ENCODE measurements at regions not wholly inside any gene's neighbourhood (a gene's known extent, or its start where the extent isn't known, plus 50 kb on each side); places are given as distances from the start of the nearest gene placed in this dataset.
"Not testable (repeated sequence)": the region's sequence is repeated elsewhere in the genome, so short reads cannot be mapped to it uniquely, and the experiment has no call there.

DNA sequence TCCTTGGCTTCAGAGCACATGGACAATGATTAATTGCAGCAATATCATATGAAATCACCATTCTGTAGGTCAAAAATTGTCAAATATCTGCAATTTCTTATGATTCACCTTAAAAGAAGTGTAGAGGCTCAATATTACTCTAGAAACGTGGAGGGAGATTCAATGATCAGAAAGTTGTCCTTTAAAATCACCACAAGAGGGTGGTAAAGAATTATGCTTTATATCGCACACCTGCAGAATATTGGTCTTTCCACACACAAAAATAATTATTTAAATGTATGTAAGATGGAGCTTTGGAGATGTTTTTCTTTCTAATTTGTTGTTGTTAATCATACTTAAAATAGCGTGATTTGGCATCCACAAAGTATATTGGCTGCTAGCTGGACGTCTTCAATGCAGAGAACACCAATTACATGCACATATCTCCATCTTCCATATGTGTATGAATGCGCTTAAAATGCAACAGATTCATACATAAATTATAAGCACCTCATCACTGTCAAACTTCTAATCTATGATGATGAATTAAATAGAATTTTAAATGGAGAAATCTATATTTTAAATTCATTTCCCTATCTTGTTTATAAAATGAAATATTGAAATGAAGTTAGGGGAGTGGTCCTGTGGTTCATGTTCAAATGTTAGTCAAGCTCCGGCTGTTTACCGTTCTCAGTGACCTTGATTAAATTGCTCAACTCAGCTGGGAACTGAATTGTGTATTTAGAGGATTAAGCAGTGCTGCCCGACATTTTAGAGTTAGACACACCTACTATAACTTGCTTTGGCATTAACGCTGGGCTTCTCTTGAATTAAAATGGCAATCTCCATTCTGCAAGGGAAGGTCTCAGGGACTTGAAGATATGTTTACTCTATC is 153.5 kb upstream of the CHL1 start:
- BruUV-seq (replicated peaks); CTCF ChIA-PET (ENCODE audit: low intra/inter-chr PET ratio); in situ Hi-C loops (cut with MboI); H3K4me1 ChIP-seq (replicated peaks in 1 of 2; ENCODE audit: control insufficient read depth in 2 of 2, insufficient read depth in 2 of 2, low read length in 2 of 2); H3K9me1 ChIP-seq (ENCODE audit: control insufficient read depth, insufficient read depth, low read length); H3K9ac ChIP-seq (ENCODE audit: insufficient read depth in 1 of 2, low read depth in 2 of 2, low read length in 2 of 2); FAIRE-seq; H3K36me3 ChIP-seq (ENCODE audit: control insufficient read depth, insufficient read depth, low read length); H3K79me2 ChIP-seq (ENCODE audit: control insufficient read depth, insufficient read depth, low read length); H3K9me3 ChIP-seq (replicated peaks; ENCODE audit: control insufficient read depth, insufficient read depth, low read depth, low read length); H3K4me3 ChIP-seq; H2AFZ ChIP-seq (ENCODE audit: low read depth, low read length); H3K4me2 ChIP-seq (ENCODE audit: insufficient read depth, low read length); ATAC-seq; POLR2A ChIA-PET; DNase-seq (ENCODE audit: extremely low read depth in 1 of 4, low spot score in 3 of 4); H3K27ac ChIP-seq (ENCODE audit: extremely low read depth, low read depth, low read length); intact Hi-C loops (cut with micrococcal nuclease); H3K27me3 ChIP-seq (ENCODE audit: control insufficient read depth in 2 of 2, insufficient read depth in 2 of 2, low read length in 2 of 2); H4K20me1 ChIP-seq (replicated peaks; ENCODE audit: control insufficient read depth, insufficient read depth, low read length): not testable (repeated sequence)
- peak; percentile 35 to 46 for TF ChIP-seq RAD21 (CRISPR knock-in tag; conservative IDR thresholded peaks at IDR 0.05 in 1 of 2, IDR thresholded peaks at IDR 0.05 in 1 of 2)
- under 1% methylated on average over 9 of the region's 9 CpGs for WGBS (ENCODE audit: insufficient coverage, low coverage, missing lambda C conversion rate)

DNA sequence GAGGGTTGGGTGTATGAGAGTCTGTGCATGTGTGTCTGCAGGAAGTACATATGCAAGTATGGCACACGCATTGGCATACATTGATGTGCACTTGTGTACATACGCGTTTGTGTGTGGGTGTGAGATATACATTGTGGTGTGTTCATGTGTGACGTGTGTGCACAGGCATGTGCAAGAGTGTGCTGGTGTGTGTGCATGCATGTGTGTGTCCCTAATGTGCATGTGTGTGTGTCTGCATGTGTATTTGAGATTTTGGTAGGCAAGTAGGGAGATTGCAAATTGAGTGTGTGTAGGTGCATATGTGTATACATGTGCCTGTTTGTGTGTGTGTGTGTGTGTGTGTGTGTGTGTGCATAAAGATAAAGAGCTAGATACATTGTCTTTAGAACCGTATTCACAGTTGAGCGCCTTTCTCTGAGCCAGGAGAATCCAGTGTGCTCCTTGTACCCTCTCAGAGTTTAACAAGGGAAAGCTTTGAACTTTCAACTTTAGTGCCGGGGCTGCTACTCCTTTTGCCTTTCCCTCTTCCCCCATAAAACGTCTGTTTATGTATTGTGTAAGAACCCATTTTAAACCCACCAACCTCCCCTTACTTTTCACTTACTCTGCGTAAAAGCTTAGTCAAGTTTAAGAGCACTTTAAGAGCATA is 152.4 kb upstream of the CHL1 start:
- Histone ChIP-seq H3K27ac (ENCODE audit: extremely low read depth, low read depth, low read length) (no peak overlapping the region), H3K4me2 (ENCODE audit: insufficient read depth, low read length) (no peak overlapping the region), H4K20me1 (replicated peaks; ENCODE audit: control insufficient read depth, insufficient read depth, low read length) (no peaks in the 10 kb centered on the region), H3K4me1 (replicated peaks in 1 of 2; ENCODE audit: control insufficient read depth in 2 of 2, insufficient read depth in 2 of 2, low read length in 2 of 2) (no peaks in the 10 kb centered on the region), H3K9me3 (replicated peaks; ENCODE audit: control insufficient read depth, insufficient read depth, low read depth, low read length) (no peaks in the 10 kb centered on the region; the same call in 1 of the 2 replicates), H3K27me3 (ENCODE audit: control insufficient read depth in 2 of 2, insufficient read depth in 2 of 2, low read length in 2 of 2) (no peaks in the 10 kb centered on the region), H2AFZ (ENCODE audit: low read depth, low read length) (no peak overlapping the region), H3K9me1 (ENCODE audit: control insufficient read depth, insufficient read depth, low read length) (no peaks in the 10 kb centered on the region), H3K79me2 (ENCODE audit: control insufficient read depth, insufficient read depth, low read length) (no peaks in the 10 kb centered on the region), H3K36me3 (ENCODE audit: control insufficient read depth, insufficient read depth, low read length) (no peaks in the 10 kb centered on the region), H3K9ac (ENCODE audit: insufficient read depth in 1 of 2, low read depth in 2 of 2, low read length in 2 of 2) (no peak overlapping the region), H3K4me3 (no peak overlapping the region)
- in situ Hi-C loops (cut with MboI) (no loop called here), intact Hi-C loops (cut with micrococcal nuclease) (no loop called here)
- under 1% methylated on average over 9 of the region's 9 CpGs for WGBS (ENCODE audit: insufficient coverage, low coverage, missing lambda C conversion rate)
- ChIA-PET POLR2A (no interaction called here), CTCF (ENCODE audit: low intra/inter-chr PET ratio) (no interaction called here)
- no TSS peak for BruUV-seq (replicated peaks)
- no peak for ATAC-seq
- DNase-seq (ENCODE audit: extremely low read depth in 1 of 4, low spot score in 3 of 4): no peak
- TF ChIP-seq MAFK (IDR thresholded peaks at IDR 0.05; ENCODE audit: low read length) (no peak), MTA3 (IDR thresholded peaks at IDR 0.05; ENCODE audit: borderline replicate concordance) (no peak), TCF7 (IDR thresholded peaks at IDR 0.05; ENCODE audit: borderline replicate concordance) (no peak), ZFP1 (CRISPR knock-in tag; IDR thresholded peaks at IDR 0.05) (no peak)
- TF ChIP-seq, protein P1, sequence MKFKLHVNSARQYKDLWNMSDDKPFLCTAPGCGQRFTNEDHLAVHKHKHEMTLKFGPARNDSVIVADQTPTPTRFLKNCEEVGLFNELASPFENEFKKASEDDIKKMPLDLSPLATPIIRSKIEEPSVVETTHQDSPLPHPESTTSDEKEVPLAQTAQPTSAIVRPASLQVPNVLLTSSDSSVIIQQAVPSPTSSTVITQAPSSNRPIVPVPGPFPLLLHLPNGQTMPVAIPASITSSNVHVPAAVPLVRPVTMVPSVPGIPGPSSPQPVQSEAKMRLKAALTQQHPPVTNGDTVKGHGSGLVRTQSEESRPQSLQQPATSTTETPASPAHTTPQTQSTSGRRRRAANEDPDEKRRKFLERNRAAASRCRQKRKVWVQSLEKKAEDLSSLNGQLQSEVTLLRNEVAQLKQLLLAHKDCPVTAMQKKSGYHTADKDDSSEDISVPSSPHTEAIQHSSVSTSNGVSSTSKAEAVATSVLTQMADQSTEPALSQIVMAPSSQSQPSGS (CRISPR knock-in tag; IDR thresholded peaks at IDR 0.05): no peak
- no peak for FAIRE-seq

Measured in K562 (cell line).